Astrocyte (in vitro differentiated cells and primary cell): ENCODE measurements at regions not wholly inside any gene's neighbourhood (a gene's known extent, or its start where the extent isn't known, plus 50 kb on each side); places are given as distances from the start of the nearest gene placed in this dataset.

ENCODE experiments used
- DNase-seq: peaks from one replicate; pipeline ENCODE4 v3.0.0-alpha.2; 2010; ENCODE audit warnings: low read depth
- FAIRE-seq: peaks from 2 replicates; lab custom pipeline; 2011; peaks lifted over from hg19 to GRCh38; lab: Jason Lieb, UNC
- H2AFZ ChIP-seq: 2 replicates; pipeline ENCODE4 v1.6.0; 2012; ENCODE audit warnings: low read depth, low read length, inconsistent platforms
- H3K27ac ChIP-seq: 2 replicates; pipeline ENCODE4 v1.5.1; 2011; ENCODE audit warnings: low read depth, low read length, inconsistent platforms
- H3K27me3 ChIP-seq: 2 replicates; pipeline ENCODE4 v1.6.0; 2011; ENCODE audit warnings: low read length, inconsistent platforms; ENCODE audit not compliant: insufficient read depth
- H3K36me3 ChIP-seq: 2 replicates; pipeline ENCODE4 v1.5.1; 2011; ENCODE audit warnings: low read length, inconsistent platforms; ENCODE audit not compliant: insufficient read depth
- H3K4me1 ChIP-seq: 2 replicates; pipeline ENCODE4 v1.5.1; 2011; ENCODE audit warnings: low read length, inconsistent platforms; ENCODE audit not compliant: insufficient read depth
- H3K4me2 ChIP-seq: 2 replicates; pipeline ENCODE4 v1.6.0; 2012; ENCODE audit warnings: low read length, inconsistent platforms
- H3K4me3 ChIP-seq: 2 replicates; pipeline ENCODE4 v1.5.1; 2011; ENCODE audit warnings: low read depth, mild to moderate bottlenecking, low read length, inconsistent platforms; ENCODE audit not compliant: insufficient read depth
- H3K79me2 ChIP-seq: 2 replicates; pipeline ENCODE4 v1.6.0; 2012; ENCODE audit warnings: mild to moderate bottlenecking, low read length, inconsistent platforms; ENCODE audit not compliant: insufficient read depth
- H3K9ac ChIP-seq: 2 replicates; pipeline ENCODE4 v1.6.0; 2012; ENCODE audit warnings: mild to moderate bottlenecking, low read length, inconsistent platforms
- H3K9me3 ChIP-seq: 2 replicates; pipeline ENCODE4 v1.5.1; 2012; ENCODE audit warnings: low read depth, mild to moderate bottlenecking, low read length, inconsistent platforms; ENCODE audit not compliant: insufficient read depth
- H4K20me1 ChIP-seq: 2 replicates; pipeline ENCODE4 v1.6.0; 2012; ENCODE audit warnings: low read length, inconsistent platforms; ENCODE audit not compliant: insufficient read depth
- H3K27ac Mint-ChIP-seq: one replicate; pipeline ENCODE4 v1.8.0; 2021; ENCODE audit warnings: mild to moderate bottlenecking, mixed read lengths; ENCODE audit not compliant: unreplicated experiment
- H3K27me3 Mint-ChIP-seq: one replicate; pipeline ENCODE4 v1.8.0; 2021; ENCODE audit warnings: low read depth, mixed read lengths; ENCODE audit not compliant: unreplicated experiment
- H3K36me3 Mint-ChIP-seq: one replicate; pipeline ENCODE4 v1.8.0; 2021; ENCODE audit warnings: low read depth, mixed read lengths; ENCODE audit not compliant: unreplicated experiment
- H3K4me1 Mint-ChIP-seq: one replicate; pipeline ENCODE4 v1.8.0; 2021; ENCODE audit warnings: low read depth, mixed read lengths; ENCODE audit not compliant: unreplicated experiment
- H3K4me3 Mint-ChIP-seq: one replicate; pipeline ENCODE4 v1.8.0; 2021; ENCODE audit warnings: mild to moderate bottlenecking, moderate library complexity, mixed read lengths; ENCODE audit not compliant: unreplicated experiment
- H3K9me3 Mint-ChIP-seq: one replicate; pipeline ENCODE4 v1.8.0; 2021; ENCODE audit warnings: mild to moderate bottlenecking, mixed read lengths; ENCODE audit not compliant: unreplicated experiment
- CTCF ChIP-seq: IDR thresholded peaks from 2 replicates; pipeline ENCODE4 v1.5.1; 2011; ENCODE audit warnings: low read depth, mild to moderate bottlenecking, inconsistent platforms, low read length, moderate library complexity; ENCODE audit not compliant: insufficient read depth
- EZH2 ChIP-seq: IDR thresholded peaks from 2 replicates; pipeline ENCODE4 v1.6.1; 2012; ENCODE audit warnings: mild to moderate bottlenecking, low read length, inconsistent platforms; ENCODE audit not compliant: insufficient read depth

DNA sequence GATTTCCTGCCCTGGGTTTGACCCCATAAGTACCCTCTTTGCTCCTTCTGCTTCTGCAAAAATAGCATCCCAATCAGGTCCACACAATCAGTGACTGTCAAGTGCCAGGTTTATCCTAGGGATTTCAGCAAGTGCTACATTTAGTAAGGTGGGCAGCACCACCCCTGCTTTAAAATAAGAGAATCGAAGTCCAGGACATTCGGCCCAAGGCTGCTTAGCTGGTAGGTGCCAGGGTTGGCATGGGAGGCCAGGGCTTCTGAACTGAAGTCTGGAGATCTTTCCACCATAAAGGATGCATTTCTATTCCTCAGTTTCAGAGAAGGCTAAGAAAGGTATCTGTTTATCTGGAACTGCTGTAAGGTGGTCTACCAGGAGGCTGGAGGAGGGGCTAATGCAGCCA, 408.3 kb downstream of the ZNF536 start:
- H3K36me3 Mint-ChIP-seq: no peaks in the 10 kb centered on the region
- H3K9ac ChIP-seq: no peak overlapping the region

GRCh38 chr19:30780032-30780431, 407.8 kb downstream of the ZNF536 start:
- Mint-ChIP-seq H3K27ac (no peak overlapping the region), H3K9me3 (peaks cover 3% of the 10 kb centered on the region), H3K4me1 (no peaks in the 10 kb centered on the region), H3K36me3 (no peaks in the 10 kb centered on the region), H3K27me3 (peaks cover 27% of the 10 kb centered on the region), H3K4me3 (no peak overlapping the region)
- no peak overlapping the region for H3K9ac ChIP-seq
- no peaks in the 10 kb centered on the region for H4K20me1 ChIP-seq
- no peak overlapping the region for H3K27ac ChIP-seq
- peaks cover 3% of the 10 kb centered on the region for H3K9me3 ChIP-seq
- no peaks in the 10 kb centered on the region for H3K4me1 ChIP-seq
- no peak overlapping the region for H2AFZ ChIP-seq
- no peak overlapping the region for H3K4me3 ChIP-seq
- DNase-seq: no peak
- TF ChIP-seq CTCF: no peak
- TF ChIP-seq EZH2: no peak
- H3K4me2 ChIP-seq: no peak overlapping the region
- no peaks in the 10 kb centered on the region for H3K79me2 ChIP-seq
- H3K36me3 ChIP-seq: no peaks in the 10 kb centered on the region
- no peak for FAIRE-seq
- peaks cover 2% of the 10 kb centered on the region for H3K27me3 ChIP-seq

More for the DNA sequence above, 408.3 kb downstream of the ZNF536 start:
- H3K4me3 Mint-ChIP-seq: no peak overlapping the region
- FAIRE-seq: no peak
- peaks cover 3% of the 10 kb centered on the region for H3K9me3 ChIP-seq
- peaks cover 25% of the 10 kb centered on the region for H3K27me3 Mint-ChIP-seq
- no peaks in the 10 kb centered on the region for H4K20me1 ChIP-seq
- peaks cover 2% of the 10 kb centered on the region for H3K27me3 ChIP-seq
- H3K36me3 ChIP-seq: no peaks in the 10 kb centered on the region
- H3K9me3 Mint-ChIP-seq: peaks cover 3% of the 10 kb centered on the region
- H3K4me1 ChIP-seq: no peaks in the 10 kb centered on the region
- H2AFZ ChIP-seq: no peak overlapping the region
- no peak overlapping the region for H3K4me2 ChIP-seq
- no peak for TF ChIP-seq EZH2
- TF ChIP-seq CTCF: no peak
- DNase-seq: no peak
- no peaks in the 10 kb centered on the region for H3K79me2 ChIP-seq
- H3K27ac Mint-ChIP-seq: no peak overlapping the region
- H3K27ac ChIP-seq: no peak overlapping the region
- H3K4me3 ChIP-seq: no peak overlapping the region
- no peaks in the 10 kb centered on the region for H3K4me1 Mint-ChIP-seq

DNA sequence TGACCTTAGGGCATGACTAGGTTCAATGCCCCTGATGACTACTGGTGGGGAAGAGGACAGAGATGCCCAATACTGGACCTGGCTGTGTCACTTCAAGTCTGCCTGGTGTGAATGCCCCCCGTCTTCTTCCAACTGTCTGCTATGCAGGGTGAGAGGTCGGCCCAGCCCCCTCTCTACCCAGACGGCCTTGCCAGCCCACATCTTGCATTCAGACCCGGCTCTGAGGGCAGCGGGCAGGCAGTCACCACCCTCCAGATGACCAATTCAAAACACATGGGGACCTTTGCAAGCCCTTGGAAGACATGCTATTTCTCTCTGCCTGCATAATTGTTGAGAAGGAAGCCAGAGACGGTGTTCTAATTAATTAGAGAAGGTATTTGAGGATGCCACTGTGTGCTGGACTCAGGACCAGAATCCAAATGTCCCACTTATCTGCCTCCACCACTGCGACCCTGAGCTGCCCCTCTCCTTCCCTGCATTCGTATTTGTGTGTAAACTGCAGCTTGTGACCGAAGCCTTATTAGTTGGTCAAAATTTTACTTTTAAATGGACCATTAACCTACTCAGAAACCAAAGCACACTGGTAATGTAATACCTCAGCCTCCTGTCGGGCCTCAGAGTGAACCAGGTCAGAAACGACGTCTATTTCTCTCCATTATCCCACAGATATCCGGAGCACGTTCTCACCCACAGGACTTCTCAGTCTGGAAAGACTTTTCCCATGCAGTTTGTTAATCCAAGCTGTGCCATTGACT, 407.0 kb downstream of the ZNF536 start:
- Mint-ChIP-seq H3K4me3 (no peak overlapping the region), H3K9me3 (peaks cover 5% of the 10 kb centered on the region), H3K4me1 (no peaks in the 10 kb centered on the region), H3K27me3 (peaks cover 26% of the 10 kb centered on the region), H3K27ac (no peak overlapping the region), H3K36me3 (no peaks in the 10 kb centered on the region)
- no peak for DNase-seq
- Histone ChIP-seq H3K27me3 (peaks cover 2% of the 10 kb centered on the region), H3K36me3 (no peaks in the 10 kb centered on the region), H3K4me2 (no peak overlapping the region), H3K9me3 (peaks cover 3% of the 10 kb centered on the region), H4K20me1 (no peaks in the 10 kb centered on the region), H2AFZ (no peak overlapping the region), H3K27ac (no peak overlapping the region), H3K9ac (no peak overlapping the region), H3K4me1 (no peaks in the 10 kb centered on the region), H3K79me2 (no peaks in the 10 kb centered on the region), H3K4me3 (no peak overlapping the region)
- FAIRE-seq: no peak
- TF ChIP-seq EZH2 (no peak), CTCF (no peak)
